Activated CD4-positive, alpha-beta T cell treated with anti-CD3 and anti-CD28 coated beads, Interleukin-2, amount 10 ng/mL, durations not matched to agents 7 days and 5 days (primary cell): ENCODE measurements at regions not wholly inside any gene's neighbourhood (a gene's known extent, or its start where the extent isn't known, plus 50 kb on each side); places are given as distances from the start of the nearest gene placed in this dataset.

Experiments
- CTCF ChIA-PET: fragments of 350-600 bp; sonication (Branson Sonifier 250); formaldehyde crosslinking; loops from one replicate; lab custom pipeline; 2021; ENCODE audit warnings: antibody characterized with exemption; lab: Charles Lee
- POLR2A ChIA-PET: fragments of 350-600 bp; sonication (Branson Sonifier 250); formaldehyde crosslinking; loops from one replicate; lab custom pipeline; 2021; ENCODE audit warnings: antibody characterized with exemption; lab: Charles Lee
- DNase-seq: peaks from one replicate; pipeline ENCODE4 v3.0.0-alpha.2; 2020
- H3K27ac Mint-ChIP-seq: one replicate; pipeline ENCODE4 v1.8.0; 2021; ENCODE audit warnings: mild to moderate bottlenecking, moderate library complexity, mixed read lengths
- H3K27me3 Mint-ChIP-seq: one replicate; pipeline ENCODE4 v1.8.0; 2021; ENCODE audit warnings: mixed read lengths
- H3K36me3 Mint-ChIP-seq: one replicate; pipeline ENCODE4 v1.8.0; 2021; ENCODE audit warnings: low read depth, mixed read lengths
- H3K4me1 Mint-ChIP-seq: one replicate; pipeline ENCODE4 v1.8.0; 2021; ENCODE audit warnings: mixed read lengths
- H3K4me3 Mint-ChIP-seq: one replicate; pipeline ENCODE4 v1.8.0; 2021; ENCODE audit warnings: mild to moderate bottlenecking, moderate library complexity, mixed read lengths
- H3K9me3 Mint-ChIP-seq: one replicate; pipeline ENCODE4 v1.8.0; 2021; ENCODE audit warnings: mixed read lengths

DNA sequence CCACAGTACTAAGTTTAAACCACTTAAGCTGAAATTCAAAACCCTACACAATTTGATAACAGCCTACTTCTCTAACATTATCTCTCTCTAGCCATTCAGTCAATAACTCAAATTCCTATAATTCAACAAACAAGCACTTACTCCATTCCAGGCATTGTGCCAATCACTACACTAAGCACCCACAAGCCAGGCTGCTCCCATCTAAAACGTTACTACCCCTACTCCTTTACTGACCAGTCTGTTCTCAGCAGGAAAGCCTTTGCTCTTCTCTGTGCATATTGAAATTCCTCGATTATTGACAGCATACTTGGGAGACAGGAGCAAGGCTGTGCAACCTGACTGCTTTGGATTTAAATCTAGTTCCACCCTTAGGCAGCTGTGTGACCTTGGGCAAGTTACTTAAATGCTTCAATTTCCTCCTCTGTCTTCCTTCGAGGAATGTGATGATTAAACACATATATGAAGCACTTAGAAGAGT is 177.2 kb upstream of the THBS1 start:
- CTCF ChIA-PET, result no interaction called here
- Mint-ChIP-seq H3K27me3 (peaks cover 20% of the 10 kb centered on the region), H3K36me3 (no peaks in the 10 kb centered on the region), H3K4me1 (no peaks in the 10 kb centered on the region), H3K4me3 (no peak overlapping the region), H3K27ac (no peak overlapping the region), H3K9me3 (no peaks in the 10 kb centered on the region)
- POLR2A ChIA-PET, result no interaction called here
- no peak for DNase-seq

DNA sequence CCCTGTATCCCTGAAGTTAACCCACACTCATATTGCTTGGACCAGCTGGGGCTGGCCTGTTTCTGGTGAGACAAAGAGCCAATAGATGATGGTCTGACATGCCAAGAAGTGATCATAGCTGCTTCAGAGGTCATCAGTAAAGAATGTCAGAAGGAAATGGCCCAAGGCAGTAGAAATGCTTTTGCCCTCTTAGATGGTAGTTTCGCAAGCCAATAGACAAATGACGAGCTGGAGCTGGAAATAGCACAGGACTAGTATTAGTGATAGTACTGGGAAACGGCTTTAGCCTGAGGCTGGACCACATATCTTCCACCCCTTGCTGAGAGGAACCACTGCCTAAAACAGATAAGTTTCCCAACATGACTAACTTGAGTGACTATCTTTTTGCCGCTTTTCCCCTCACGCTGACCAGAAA is 176.1 kb upstream of the THBS1 start:
- ChIA-PET POLR2A (no interaction called here), CTCF (no interaction called here)
- H3K27me3 Mint-ChIP-seq, result peaks cover 22% of the 10 kb centered on the region
- H3K4me1 Mint-ChIP-seq, result no peaks in the 10 kb centered on the region
- no peaks in the 10 kb centered on the region for H3K9me3 Mint-ChIP-seq
- H3K27ac Mint-ChIP-seq, result no peak overlapping the region
- H3K36me3 Mint-ChIP-seq, result no peaks in the 10 kb centered on the region
- DNase-seq, result no peak
- H3K4me3 Mint-ChIP-seq, result no peak overlapping the region

DNA sequence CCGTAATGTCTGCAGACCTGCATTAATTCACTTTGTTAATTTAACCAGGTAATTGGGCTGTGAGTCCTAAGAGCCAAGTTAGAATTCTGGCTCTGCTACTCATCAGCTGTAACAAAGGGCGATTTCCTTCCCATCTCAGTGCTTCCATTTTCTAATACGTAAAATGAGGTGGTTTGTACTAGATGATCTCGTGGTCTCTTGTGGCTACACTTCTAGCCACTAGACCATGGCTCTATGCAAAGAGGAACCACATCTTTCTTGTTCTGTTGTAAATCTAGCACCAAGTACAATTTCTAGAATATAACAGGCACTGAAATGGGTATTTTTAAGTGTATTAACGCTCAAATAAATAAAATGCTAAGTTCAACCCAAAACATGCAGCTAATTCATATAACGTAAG is 174.4 kb upstream of the THBS1 start:
- H3K9me3 Mint-ChIP-seq, result no peaks in the 10 kb centered on the region
- H3K4me3 Mint-ChIP-seq, result no peak overlapping the region
- POLR2A ChIA-PET, result no interaction called here
- peaks cover 3% of the 10 kb centered on the region for H3K4me1 Mint-ChIP-seq
- CTCF ChIA-PET, result no interaction called here
- H3K27ac Mint-ChIP-seq, result no peak overlapping the region
- H3K36me3 Mint-ChIP-seq, result no peaks in the 10 kb centered on the region
- no peak for DNase-seq
- H3K27me3 Mint-ChIP-seq, result peaks cover 28% of the 10 kb centered on the region

DNA sequence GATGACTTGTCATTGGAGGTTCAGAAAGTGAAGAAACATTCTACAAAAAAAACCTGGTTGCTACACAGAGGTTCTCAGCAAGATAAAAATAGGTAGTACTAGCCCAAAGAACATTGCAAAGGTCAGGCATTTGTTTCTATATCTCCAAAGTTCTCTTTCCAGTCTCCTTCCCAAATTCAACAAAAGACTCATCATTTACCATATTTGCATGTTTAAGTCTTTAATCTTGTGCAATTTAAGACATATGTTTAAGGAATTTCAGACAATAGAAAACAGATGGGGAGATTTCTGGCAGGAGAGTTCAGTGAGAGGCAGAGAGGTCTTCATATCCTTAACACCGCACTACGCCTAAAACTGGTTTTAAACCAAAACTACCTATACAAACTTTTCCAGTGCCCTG is 173.8 kb upstream of the THBS1 start:
- H3K4me3 Mint-ChIP-seq, result no peak overlapping the region
- ChIA-PET POLR2A (no interaction called here), CTCF (no interaction called here)
- peaks cover 35% of the 10 kb centered on the region for H3K27me3 Mint-ChIP-seq
- H3K9me3 Mint-ChIP-seq, result no peaks in the 10 kb centered on the region
- peaks cover 9% of the 10 kb centered on the region for H3K4me1 Mint-ChIP-seq
- H3K27ac Mint-ChIP-seq, result no peak overlapping the region
- no peak for DNase-seq
- H3K36me3 Mint-ChIP-seq, result no peaks in the 10 kb centered on the region

DNA sequence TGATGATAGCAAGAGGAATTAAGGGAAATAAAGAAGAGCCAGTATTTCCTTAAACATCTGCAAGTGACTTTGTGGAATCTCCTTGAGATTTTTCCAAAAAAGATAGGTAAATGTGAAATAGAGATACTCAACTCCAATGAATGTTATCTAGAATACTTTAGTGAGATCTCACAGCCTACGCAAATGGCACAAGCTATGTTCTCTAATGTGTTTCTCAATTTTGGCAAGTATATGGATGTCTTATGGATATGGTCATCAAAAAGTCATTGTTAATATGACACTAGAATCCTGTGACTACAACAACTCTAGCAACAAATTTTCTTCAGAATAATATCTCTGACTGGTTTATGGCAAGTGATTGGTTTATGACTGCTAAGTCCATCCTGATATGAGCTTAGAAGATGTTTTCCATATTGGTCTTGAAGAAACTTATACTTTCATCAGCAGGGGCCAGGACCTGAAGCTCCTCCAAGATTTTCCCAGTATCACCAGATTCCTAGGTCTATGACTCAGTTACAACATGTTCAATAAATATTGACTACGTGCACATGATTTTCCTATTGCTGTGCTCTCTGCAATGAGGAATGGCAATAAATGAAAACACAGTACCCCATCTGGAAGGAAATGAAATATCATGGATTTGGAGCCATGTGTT is 170.9 kb upstream of the THBS1 start:
- Mint-ChIP-seq H3K9me3 (no peaks in the 10 kb centered on the region), H3K36me3 (no peaks in the 10 kb centered on the region), H3K4me1 (peaks cover 15% of the 10 kb centered on the region), H3K27me3 (peaks cover 52% of the 10 kb centered on the region), H3K27ac (no peak overlapping the region), H3K4me3 (no peak overlapping the region)
- no peak for DNase-seq
- ChIA-PET POLR2A (no interaction called here), CTCF (no interaction called here)

DNA sequence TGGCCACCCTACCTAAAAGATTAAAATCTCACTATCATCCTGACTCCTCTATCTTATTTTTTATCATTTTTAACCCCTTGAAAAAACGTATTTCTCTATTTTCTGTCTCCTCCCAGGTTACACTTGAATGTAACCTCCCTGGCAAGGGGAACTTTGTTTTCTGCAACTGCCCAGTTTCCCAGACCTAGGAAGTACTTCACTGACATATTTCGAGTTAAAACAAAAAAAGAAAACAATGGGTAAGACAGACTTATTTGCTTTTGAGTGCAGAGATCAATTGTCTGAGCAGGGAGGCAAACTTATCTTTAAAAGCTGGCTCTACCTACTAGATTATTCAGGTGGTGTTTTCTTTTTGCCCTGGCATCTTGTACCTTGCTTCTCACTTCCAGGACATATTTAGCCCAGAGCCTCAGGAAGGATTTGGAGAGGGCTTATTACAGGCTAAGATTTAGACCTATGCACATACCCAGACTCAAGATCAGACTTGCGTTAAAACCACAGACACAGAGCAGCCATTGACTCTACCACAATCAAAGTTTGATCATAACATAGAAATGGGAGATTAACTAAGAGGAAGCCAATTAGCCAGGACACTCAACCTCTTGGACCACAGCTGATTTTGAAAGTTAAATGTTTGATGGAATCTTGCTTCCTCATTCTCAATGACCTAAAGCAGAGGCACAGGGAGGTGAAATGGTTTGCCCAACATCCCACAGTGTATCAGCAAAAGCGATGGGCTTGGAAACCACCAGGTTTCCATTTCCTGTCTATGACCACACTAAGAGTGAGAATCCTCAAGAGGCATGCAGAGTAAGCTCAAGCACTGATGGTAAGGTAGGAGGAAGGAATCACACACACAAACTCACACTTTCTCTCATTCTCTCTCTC is 169.5 kb upstream of the THBS1 start:
- Mint-ChIP-seq H3K9me3 (no peaks in the 10 kb centered on the region), H3K4me1 (peaks cover 15% of the 10 kb centered on the region), H3K4me3 (no peak overlapping the region), H3K27ac (no peak overlapping the region), H3K36me3 (no peaks in the 10 kb centered on the region), H3K27me3 (peaks cover 52% of the 10 kb centered on the region)
- CTCF ChIA-PET, result no interaction called here
- DNase-seq, result no peak
- POLR2A ChIA-PET, result no interaction called here

DNA sequence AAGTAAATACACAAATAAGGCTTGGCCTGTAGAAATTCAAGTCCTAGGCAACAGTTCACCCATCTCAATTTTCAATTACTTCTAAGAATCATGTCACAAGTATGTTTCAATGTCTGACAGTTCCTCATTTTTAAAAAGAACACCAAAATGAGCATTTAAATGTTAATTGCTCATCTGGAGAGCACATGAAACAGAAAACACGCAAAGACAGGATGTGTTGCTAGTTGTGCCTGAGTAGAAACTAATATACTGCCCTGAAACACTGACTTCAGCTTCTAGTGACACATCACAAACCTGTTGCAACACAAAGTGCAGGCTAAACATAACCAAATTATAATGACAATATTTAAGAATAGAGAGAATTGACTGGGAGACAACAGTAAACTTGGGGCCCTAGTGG is 167.3 kb upstream of the THBS1 start:
- Mint-ChIP-seq H3K4me3 (no peak overlapping the region), H3K9me3 (peaks cover 4% of the 10 kb centered on the region), H3K36me3 (no peaks in the 10 kb centered on the region), H3K4me1 (peaks cover 15% of the 10 kb centered on the region), H3K27ac (no peak overlapping the region), H3K27me3 (peaks cover 41% of the 10 kb centered on the region)
- no peak for DNase-seq
- ChIA-PET CTCF (no interaction called here), POLR2A (no interaction called here)

DNA sequence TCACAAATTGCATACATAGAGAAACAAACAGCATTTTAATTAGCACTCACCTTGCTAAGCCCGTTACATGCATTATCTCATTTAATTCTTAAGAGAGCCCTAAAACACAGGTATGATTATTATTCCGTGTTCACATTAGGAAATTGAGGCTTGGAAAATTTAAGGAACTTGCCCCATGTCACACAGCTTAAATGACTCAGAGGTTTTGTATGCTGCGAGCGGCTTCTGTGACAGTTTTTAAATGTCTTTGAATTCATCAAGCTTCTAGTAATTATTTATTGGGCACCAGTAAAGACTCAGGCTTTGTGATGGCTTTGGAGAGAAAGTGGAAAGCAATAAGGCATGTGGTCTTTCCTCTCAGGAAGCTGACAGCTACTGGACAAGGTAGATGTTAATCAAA is 166.7 kb upstream of the THBS1 start:
- POLR2A ChIA-PET, result no interaction called here
- peaks cover 41% of the 10 kb centered on the region for H3K27me3 Mint-ChIP-seq
- no peak overlapping the region for H3K27ac Mint-ChIP-seq
- H3K9me3 Mint-ChIP-seq, result peaks cover 4% of the 10 kb centered on the region
- CTCF ChIA-PET, result interaction anchor here (1.2 kb wide), 1 partner anchor 166 kb away, joined by 3 read pairs; no protein-coding TSS in a partner anchor
- H3K36me3 Mint-ChIP-seq, result no peaks in the 10 kb centered on the region
- no peak for DNase-seq
- H3K4me1 Mint-ChIP-seq, result peaks cover 15% of the 10 kb centered on the region
- no peak overlapping the region for H3K4me3 Mint-ChIP-seq

DNA sequence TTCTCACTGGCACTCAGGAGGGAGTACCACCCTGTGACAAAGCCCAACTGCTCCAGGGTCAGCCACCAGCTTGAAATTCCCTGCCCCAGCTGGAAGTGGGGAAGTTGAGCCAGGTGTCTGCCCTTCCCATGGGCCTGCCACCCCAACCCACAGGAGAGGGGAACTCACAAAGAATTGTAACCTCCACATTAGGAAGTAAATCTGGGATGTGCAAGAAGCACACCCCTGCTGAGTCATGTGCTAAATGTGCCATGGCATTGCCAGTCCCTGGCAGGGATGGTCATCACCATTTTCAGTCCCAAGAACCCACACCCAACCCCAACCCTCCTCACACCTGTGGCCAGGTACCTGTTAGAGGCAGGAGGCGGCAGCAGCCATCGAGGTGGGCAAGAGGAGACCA is 165.2 kb upstream of the THBS1 start:
- Mint-ChIP-seq H3K36me3 (no peaks in the 10 kb centered on the region), H3K9me3 (peaks cover 4% of the 10 kb centered on the region), H3K27me3 (peaks cover 39% of the 10 kb centered on the region), H3K4me3 (no peak overlapping the region), H3K27ac (no peak overlapping the region), H3K4me1 (peaks cover 15% of the 10 kb centered on the region)
- no peak for DNase-seq
- ChIA-PET CTCF (no interaction called here), POLR2A (no interaction called here)

DNA sequence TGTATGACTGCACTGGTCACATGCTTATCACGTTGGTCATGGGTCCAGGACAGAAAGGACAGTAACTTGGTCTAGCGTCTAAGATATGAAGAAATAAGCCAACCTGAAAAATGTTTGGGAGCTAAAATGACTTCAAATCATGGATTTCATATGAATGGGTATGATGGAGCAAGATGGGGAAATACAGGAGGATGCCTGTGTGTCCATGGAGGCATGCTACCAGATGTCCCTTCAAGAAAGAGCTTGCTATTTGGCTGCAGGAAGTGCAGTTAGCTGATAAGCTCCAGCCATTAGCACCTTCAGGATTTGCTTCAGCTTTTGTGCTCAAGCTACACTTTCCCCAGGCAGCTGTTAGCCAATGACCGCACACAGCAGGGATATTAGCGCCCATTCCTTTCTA is 164.6 kb upstream of the THBS1 start:
- Mint-ChIP-seq H3K36me3 (no peaks in the 10 kb centered on the region), H3K27me3 (peaks cover 33% of the 10 kb centered on the region), H3K4me3 (no peak overlapping the region), H3K27ac (no peak overlapping the region), H3K4me1 (peaks cover 14% of the 10 kb centered on the region), H3K9me3 (peaks cover 4% of the 10 kb centered on the region)
- ChIA-PET CTCF (no interaction called here), POLR2A (no interaction called here)
- no peak for DNase-seq

DNA sequence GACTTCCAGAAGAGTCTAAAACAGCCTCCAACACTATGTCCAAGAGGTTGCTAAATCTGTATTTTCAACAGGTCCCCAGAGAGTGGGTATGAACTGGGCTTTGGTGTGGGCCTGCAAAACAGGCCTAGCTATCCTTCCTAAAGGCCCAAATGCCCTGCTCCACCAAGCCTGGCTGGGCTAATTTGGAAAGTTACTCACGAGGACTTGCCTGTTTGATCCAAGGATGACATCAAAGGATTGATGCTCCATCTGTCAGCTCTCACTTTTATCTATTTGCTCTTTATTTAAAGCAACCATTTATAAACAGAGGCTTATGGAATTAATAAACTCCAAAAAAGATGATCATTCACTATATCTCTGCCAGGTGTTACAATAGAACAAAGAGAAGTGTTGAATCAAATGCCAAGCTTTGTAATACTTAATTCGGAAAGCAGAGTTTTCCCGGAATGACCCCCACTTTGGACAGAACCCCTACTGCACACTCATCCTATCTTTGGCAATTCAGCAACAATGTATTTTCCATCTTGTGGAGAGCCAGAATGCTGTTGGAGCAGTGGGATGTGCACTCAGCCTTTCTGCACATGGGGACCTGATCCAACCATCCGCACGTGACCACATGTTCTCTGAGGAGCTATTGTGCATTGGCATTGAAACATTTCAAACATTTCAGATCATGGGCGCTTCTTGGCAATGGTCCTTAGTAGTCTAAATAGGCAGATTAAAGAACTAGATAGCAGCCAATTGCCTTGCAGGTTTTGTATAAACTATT is 163.3 kb upstream of the THBS1 start:
- H3K27ac Mint-ChIP-seq, result no peak overlapping the region
- peaks cover 4% of the 10 kb centered on the region for H3K9me3 Mint-ChIP-seq
- H3K27me3 Mint-ChIP-seq, result peaks cover 21% of the 10 kb centered on the region
- peaks cover 3% of the 10 kb centered on the region for H3K4me1 Mint-ChIP-seq
- CTCF ChIA-PET, result interaction anchor here (1.3 kb wide), 1 partner anchor 32 kb away, joined by 3 read pairs; no protein-coding TSS in a partner anchor
- DNase-seq, result no peak
- no peak overlapping the region for H3K4me3 Mint-ChIP-seq
- POLR2A ChIA-PET, result no interaction called here
- H3K36me3 Mint-ChIP-seq, result no peaks in the 10 kb centered on the region

DNA sequence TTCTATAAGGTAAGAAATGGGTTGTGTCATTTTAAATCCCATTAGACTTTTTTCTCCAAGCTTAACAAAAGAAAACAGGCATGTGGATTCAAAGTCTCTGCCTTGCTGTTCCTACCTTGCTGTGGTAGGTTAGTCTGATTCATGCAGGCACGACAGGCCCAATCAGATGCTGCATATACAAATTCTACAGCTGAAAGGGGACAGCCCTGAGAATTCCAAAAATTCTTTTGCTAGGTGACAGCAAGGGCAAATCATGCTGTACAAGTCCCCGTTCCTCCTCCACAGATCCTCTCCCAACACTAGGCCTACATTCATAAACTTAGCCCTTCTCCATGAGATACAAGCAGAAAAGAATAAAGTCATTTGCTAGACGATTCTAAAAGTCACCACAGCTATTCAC is 161.2 kb upstream of the THBS1 start:
- Mint-ChIP-seq H3K4me1 (no peaks in the 10 kb centered on the region), H3K36me3 (no peaks in the 10 kb centered on the region), H3K27ac (no peak overlapping the region), H3K4me3 (no peak overlapping the region), H3K9me3 (peaks cover 4% of the 10 kb centered on the region), H3K27me3 (peaks cover 9% of the 10 kb centered on the region)
- POLR2A ChIA-PET, result no interaction called here
- DNase-seq, result no peak
- CTCF ChIA-PET, result no interaction called here
